T-helper 2 cell treated with Interferon-gamma antibody and Interleukin-4, amounts not matched to agents 100 ng/mL and 5 ng/mL, for 36 hours (primary cell): ENCODE measurements at regions not wholly inside any gene's neighbourhood (a gene's known extent, or its start where the extent isn't known, plus 50 kb on each side); places are given as distances from the start of the nearest gene placed in this dataset.
"Not testable (repeated sequence)": the region's sequence is repeated elsewhere in the genome, so short reads cannot be mapped to it uniquely, and the experiment has no call there.

Source experiments
- intact Hi-C: fragments of 100-400 bp; cut with micrococcal nuclease; formaldehyde crosslinking; loops from one replicate; pipeline ENCODE4 v1.15.1; 2023

DNA sequence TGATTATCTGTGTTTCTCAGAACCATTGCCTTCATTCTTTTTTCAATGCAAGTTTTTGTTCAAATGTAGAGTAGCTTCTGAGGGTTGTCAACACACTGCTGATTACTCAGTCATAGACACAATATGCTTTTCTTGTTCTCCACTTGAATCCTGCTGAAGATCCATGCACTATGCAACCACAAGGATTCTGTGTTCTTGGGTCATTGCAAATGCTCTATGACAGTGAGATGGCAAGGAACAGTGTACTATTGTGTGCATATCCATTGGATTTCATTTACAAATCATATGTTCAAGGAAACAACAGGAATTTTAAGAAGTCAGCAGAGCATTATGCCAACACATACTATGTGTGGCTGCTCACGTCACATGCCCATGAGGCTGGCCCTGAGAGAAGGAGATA, 1590.2 kb downstream of the EFNA5 start:
- intact Hi-C loops: no loop called here

DNA sequence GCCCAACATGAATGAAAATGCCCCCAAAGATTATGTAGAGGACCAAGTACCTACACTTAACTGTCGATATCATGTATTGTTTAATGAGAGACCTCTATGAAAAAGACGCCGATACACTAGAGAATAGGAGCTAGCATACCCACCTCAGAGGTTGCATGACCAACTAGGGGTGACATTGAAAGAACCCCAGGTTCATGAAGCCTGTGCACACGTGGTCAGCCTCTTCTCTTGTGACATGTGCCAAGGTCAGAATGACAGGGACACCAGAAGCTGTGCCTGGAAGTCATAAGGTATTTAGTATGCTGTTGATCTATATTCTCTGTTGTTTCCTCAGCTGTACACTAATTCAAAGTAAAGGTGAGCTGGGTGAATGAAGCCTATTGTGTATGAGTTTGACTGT, 1594.1 kb downstream of the EFNA5 start:
- intact Hi-C loops: no loop called here

DNA sequence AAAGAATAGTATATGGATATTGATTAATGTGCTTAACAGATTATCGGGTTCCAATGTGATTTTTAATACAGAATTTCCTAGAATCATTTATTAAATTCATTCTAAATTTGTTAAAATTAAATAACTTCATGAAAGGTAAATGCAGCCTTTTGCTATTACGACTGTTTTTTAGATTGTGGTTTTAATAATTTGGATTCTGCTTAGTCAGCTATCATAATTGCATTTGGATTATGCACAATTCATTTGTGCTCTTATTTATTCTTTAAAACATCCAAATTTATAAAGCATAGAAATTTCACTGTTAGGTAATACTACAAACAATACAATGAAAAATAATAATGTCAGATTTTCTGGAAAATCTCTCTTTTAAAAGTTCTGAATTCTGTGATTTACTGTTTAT, 1598.5 kb downstream of the EFNA5 start:
- intact Hi-C loops: no loop called here

DNA sequence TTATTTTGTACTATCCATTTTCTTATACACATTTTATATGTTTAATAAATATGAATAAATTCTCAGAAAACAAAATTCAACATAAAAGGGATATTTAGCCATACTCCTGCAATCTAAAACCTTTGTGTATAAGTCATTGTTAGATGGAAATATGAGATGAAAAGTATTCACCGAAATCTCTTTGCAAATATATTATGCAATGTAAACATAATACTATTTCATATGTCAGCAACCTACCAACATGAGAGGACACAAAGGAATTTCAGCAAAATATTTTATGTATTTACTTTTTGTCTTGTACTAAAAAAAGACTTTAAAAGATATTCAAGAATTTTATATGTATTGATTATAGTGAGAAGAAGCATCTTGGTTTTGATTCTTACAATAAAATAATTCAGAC, 1623.4 kb downstream of the EFNA5 start:
- intact Hi-C loops: no loop called here

DNA sequence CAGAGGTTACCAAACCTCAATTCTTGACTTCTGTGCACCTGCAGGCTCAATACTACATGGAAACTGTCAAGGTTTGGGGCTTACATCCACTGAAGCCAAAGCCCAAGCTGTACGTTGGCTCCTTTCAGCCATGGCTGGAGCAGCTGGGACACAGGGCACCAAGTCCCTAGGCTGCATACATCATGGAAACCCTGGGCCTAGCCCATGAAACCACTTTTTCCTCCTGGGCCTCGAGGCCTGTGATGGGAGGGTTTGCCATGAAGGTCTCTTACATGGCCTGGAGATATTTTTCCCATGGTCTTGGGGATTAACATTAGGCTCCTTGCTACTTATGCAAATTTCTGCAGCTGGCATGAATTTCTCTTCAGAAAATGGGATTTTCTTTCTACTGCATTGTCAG, 1638.7 kb downstream of the EFNA5 start:
- intact Hi-C loops: not testable (repeated sequence)

DNA sequence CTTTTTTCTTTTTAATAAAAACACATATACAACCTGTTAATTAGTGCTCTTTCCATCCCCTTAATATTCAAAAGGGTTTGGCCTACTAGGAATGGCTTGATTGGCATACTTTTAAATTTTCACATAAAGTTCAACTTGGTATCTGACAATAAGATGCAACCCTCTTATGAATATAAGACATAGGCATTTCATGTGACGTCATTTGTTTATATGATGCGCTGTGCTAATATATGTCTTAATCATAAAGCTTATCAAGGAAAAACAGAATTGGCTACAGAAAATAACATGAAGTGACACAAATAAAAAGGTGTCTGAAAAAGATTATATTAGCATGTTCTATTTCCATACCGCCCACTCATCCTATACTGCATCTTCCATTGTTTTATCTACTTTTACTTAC, 1642.4 kb downstream of the EFNA5 start:
- intact Hi-C loops: no loop called here

DNA sequence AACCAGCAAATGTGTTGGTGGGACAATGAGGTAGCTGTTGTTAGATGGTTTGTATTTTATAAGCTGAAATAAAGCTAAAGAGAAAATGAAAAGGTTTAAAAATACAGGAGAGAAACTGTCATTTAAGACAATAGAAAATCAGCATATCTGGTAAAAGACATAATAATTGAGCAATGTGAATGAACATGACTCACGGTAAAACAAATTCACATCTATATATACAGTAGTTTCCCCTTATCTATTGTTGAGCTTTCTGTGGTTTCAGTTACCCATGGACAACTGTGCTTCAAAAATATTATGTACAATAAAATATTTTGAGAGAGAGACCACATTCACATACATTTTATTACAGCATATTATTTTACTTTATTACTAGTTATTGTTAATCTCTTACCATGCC, 1649.8 kb downstream of the EFNA5 start:
- intact Hi-C loops: no loop called here

DNA sequence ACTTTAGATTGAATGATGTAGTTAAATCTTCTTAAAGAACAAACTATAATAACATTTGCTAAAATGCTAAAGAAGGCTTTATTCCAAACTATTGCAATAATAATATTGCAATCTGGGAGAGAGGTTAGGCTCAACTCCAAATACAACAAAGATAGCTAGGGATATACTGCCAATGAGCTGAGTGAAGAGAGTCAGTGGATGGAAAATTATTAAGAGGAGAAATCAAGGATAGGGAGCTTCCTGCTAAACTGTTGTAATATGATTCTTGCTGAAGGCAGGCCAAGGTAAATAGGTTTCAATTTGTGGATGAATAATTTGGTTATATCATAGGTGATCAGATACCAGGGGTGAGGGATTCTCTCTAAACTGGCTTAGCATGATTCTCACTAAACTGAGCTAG, 1651.5 kb downstream of the EFNA5 start:
- intact Hi-C loops: no loop called here

DNA sequence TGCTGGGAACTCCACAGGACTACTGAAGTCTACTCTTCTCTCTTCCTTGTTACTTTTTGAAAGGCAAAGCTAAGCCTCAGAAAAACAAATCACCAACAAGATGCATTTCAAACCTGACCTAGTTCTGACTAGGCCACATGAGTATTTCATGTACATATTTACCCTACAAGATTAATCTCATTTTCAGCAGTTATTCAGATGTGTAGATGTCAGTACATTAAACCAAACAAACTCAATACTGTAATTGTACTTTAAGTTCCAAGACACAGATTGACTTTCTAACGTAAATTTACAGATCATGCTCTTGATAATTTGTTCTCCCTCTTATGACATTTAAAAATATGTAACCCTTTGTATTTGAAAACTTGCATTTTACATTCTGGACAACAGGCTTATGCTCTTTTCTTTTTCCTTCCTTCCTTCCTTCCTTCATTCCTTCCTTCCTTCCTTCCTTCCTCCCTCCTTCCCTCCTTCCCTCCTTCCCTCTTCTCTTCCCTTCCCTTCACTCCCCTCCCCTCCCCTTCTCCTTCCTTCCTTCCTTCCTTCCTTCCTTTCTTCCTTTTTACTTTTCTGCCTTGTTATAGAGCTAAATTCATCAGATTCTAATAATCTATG, 1653.4 kb downstream of the EFNA5 start:
- intact Hi-C loops: no loop called here

DNA sequence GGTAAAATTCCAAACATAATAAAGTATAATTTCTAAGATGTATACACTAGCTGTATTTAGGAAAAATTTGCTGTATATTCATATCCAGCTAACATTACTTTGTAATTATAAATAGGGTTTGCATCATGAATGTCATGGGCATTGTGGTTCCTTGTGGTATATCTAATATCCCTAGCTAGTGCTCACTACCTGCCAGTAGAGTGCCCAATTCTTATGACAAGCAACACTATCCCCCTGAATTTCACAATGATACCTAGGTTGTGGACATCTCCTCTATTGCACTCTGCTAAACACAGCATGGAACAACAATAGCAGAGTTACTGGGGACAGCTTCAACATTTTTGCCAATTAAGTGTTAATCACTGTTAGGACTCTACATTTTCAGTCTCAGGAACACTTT, 1656.5 kb downstream of the EFNA5 start:
- intact Hi-C loops: no loop called here

DNA sequence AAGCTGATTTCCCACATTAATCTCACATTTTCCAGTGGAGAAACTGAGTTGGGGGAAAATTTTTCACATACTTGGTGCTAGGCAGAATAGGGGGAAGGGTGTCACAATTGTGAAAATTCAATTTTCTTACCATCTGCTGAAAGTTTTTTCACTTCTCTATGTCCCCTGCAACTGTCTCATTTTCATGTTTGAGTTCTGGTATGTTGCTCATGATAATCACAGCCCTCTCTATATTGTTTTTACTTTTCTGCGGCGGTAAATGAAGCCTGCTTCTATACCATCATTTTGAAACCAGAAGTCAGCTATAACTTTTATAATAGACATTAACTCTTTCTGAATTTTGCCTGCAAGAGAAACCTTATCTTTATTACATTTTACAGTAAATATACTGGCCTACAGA, 1664.5 kb downstream of the EFNA5 start:
- intact Hi-C loops: no loop called here

DNA sequence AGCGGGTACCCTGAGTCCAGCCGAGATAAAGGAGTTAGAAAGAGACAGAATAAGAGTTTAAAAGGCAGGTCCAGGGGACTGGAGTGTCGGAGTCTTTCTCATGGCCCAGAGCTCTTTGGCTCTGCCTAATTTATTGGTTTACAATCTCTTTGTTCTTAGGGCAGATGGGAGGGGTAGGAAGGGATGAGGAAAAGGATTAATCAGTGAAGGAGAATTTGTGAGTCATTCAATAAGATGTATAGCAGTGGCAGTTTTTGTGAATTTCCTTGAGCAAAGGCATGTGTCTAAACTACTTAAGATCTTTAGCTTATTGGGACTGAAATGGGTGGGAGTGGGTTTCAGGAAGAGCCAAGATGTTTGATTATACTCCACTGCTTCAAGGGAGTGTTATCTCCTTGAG, 1671.7 kb downstream of the EFNA5 start:
- intact Hi-C loops: not testable (repeated sequence)

DNA sequence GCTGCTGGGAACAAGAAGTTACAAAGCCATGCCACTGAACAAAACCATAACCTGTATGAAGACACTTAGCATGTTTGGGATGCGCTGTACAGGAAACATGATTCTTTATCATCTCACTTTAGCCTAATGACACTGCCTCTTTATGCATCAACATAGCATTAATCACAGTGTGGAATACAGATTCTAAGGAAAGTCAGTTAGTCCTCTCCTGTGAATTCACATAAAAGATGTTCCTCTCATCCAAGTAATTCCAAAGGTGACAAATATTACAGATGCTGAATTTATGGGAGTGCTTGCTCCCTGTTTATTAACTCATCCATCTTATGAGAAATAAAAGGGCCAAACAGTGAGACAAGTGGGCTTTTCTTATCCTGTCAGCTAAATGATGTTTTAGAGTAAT, 1677.7 kb downstream of the EFNA5 start:
- intact Hi-C loops: no loop called here

DNA sequence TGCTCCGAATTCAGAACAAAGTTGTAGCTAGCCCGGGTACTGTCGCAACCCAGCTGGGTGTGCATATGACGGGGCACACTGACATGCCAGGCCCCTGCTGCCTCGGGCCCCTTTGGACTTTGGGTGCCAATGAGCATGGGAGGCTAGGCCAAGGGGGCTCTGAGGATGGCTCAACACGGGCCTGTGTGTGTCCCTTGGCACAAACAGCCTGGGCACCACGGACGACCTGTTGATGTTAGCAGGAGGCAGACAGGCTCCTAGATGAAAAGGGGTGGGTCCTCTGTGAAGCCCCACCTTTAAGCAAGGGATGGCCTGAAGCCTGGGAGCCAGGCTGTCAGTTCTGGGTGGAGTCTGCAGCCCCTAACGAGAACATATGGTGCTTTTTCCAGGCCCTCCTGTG, 1688.2 kb downstream of the EFNA5 start:
- intact Hi-C loops: no loop called here

DNA sequence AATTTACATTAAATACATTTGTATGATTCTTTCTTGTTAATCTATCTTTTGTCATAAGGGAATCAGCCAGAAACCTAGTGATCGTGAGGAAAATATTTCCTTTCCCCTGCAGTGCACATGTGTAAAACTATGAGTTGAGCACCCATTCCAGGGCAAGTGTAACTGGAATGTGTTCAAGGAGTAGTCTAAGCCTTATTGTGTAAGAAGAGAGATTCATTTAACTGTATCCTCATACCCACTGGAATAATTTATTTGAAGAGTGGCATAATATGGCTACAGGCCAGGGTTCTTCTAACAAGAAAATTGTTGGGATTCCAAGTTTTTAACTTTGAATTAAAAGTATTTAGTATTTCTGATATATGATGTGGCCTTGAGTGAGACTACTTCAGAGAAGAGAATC, 1692.7 kb downstream of the EFNA5 start:
- intact Hi-C loops: no loop called here

DNA sequence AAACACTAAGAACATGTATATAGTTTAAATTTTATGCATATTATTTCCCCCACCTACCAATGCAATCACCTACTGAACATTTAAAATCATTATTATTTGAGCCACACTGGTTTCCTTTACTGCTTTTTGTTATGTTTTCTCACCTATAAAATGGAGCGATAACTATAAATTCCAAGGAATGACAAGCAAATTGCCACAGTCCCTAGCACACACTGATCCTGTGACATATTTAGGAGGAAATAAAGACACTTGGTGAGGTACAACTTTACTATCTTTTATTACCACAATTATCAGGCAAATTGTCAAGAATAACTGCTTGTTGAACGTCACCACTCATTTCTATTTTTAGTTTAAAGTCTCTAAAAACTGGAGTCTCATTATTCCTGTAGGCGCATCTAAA, 1693.6 kb downstream of the EFNA5 start:
- intact Hi-C loops: no loop called here

DNA sequence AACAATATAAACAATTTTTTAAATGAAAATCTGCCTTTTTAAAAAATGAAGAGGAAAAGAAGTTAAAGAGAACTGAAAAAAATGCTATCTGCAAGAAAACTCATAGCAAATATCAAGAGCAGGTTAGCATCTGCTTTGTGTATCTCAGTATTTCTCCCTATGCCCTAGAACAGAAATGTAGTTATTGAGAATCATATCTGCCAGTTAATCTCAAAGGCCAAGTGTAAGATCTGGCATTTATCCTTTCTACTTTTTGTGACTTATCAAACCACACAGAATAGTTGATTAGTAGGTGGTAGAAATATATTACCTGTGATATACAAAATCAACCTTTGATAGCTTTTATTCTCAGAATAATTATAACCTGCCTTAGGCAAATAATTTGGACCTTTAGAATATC, 1699.8 kb downstream of the EFNA5 start:
- intact Hi-C loops: no loop called here

DNA sequence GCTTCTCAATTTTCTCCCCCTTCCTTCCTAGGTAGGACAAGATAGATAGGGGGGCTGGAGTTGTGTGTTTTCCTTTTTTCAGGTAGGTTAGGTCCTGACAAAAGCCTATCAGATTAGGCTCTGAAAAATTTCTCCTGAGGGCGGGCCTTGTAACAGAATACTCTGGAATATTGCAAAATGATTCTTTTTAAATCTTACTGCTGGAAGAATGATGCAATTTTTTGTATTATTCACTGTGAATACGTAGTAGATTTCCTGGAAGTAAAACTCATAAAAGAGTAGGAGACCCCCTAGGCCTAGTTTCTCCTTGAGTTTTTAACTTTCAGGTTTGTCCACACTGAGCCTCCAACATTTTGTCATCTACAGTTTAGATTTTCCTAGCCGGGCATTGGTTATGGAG, 1701.8 kb downstream of the EFNA5 start:
- intact Hi-C loops: no loop called here

DNA sequence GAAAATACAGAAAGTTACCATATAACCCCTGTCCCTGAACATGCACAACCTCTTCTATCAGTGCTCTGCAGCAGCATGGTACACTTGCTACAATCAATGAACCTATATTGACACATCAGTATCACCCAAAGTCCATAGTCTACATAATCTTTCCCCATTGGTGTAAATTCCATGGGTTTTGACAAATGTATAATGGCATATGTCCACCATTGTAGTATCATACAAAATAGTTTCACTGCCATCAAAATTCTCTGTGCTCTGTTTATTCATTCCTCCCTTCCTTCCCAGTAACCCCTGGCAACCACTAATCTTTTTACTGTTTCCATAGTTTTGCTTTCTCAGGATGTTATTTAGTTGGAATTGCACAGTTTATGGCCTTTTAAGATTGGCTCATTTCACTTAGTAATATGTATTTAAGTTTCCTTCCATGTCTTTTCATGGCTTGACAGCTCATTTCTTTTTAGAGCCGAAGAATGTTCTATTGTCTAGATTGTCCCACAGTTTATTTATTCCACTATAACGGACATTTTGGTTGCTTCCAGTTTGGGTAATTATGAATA, 1707.0 kb downstream of the EFNA5 start:
- intact Hi-C loops: no loop called here

DNA sequence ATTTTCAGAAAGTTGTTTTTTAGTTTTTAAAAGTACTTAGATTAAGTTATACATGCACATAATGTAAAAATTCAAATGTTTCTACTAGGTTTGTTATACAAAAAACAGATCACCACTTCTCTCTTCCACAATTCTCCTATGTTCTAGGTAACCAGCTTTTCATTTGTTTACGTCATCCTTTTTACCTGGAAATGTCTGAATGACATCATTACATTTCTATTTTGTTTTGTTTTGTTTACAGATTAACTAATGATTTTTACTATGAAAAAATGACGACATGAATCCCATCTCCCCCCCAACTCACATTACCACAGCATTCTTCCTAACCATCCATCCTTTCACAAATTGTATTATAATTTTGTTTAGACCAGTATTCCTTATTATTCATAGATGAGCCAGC, 1709.2 kb downstream of the EFNA5 start:
- intact Hi-C loops: no loop called here

DNA sequence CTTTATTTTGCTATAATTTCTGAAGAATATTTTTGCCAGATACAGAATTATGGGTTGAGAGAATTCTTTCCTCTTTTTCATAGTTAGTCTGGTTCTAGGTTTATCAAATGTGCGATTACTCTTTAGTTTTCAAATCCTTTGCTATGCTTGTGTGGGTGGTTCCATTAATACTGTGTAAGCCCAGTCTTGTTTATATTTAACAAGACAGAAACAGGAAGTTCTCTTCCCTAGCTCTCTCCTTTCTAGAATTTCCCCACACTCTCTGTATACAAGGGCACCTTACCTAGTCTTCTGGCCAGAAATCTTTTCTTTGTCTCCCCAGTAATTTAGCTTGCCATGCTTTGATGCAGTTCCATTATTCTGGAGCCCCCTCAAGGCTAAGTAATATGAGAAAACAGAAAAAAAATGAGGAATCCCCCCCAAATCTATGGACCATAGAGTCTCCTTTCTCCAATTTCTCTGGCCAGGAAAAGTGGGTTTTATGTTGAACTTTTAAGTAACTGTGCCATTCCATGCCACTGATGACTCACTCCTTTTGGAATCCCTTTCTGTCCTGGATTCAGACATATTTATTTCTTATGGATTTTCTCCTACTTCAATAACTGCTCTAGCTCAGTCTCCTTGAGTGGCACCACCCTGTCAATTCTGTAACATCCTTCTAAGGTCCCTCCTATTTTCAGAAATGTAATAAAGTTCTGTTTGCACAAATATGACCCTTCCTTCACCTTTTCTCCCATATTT, 1714.1 kb downstream of the EFNA5 start:
- intact Hi-C loops: no loop called here

DNA sequence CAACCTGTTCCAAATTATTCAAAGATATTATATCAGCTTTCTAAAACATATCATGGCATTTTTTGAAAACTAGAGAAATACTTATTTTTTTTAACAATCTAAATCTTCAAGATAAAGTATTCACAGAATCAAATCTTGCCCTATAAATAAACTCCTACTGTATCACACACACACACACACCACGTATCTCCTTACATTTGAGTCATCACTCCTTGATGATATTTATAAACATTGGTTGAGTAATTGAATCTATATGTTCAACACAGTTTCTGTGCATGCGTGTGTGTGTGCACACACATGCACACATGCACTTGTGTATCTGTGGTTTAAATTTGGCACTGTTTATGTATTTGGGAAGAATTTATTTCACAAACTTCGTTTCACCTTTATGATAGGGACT, 1716.4 kb downstream of the EFNA5 start:
- intact Hi-C loops: no loop called here

DNA sequence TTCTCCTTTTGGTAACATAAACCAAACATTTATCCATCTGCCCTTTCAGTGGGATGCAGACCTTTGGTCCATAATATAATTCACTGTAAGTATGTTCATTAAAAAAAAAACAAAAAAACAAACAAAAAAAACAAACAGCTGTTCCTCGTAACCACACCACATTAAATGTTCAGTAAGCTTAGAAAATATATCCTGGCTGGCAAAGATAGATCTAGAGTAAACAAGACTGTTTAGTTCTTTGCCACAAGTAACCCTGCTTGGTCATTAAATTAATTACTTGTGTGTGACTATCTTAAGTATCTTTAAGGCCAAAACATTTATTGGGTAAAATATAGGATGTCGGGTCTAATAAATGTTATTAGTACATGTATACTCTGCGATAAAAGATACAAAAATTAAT, 1717.1 kb downstream of the EFNA5 start:
- intact Hi-C loops: no loop called here
